Brain microvascular endothelial cell (primary cell): ENCODE measurements at regions not wholly inside any gene's neighbourhood (a gene's known extent, or its start where the extent isn't known, plus 50 kb on each side); places are given as distances from the start of the nearest gene placed in this dataset.
"Not testable (repeated sequence)": the region's sequence is repeated elsewhere in the genome, so short reads cannot be mapped to it uniquely, and the experiment has no call there.

Source experiments
- DNase-seq: peaks from one replicate; pipeline ENCODE4 v3.0.0-alpha.2; 2020
- H3K27ac ChIP-seq: fragments of 250-450 bp; sonication (Bioruptor Pico); 2 replicates; pipeline ENCODE4 v1.5.1; 2020; ENCODE audit warnings: mild to moderate bottlenecking, moderate library complexity
- H3K27me3 ChIP-seq: fragments of 250-450 bp; sonication (Bioruptor Pico); replicated peaks from 2 replicates; pipeline ENCODE4 v1.5.1; 2020; ENCODE audit warnings: mild to moderate bottlenecking
- H3K36me3 ChIP-seq: fragments of 250-450 bp; sonication (Bioruptor Pico); replicated peaks from 2 replicates; pipeline ENCODE4 v1.5.1; 2020; ENCODE audit warnings: mild to moderate bottlenecking
- H3K4me3 ChIP-seq: 2 replicates; pipeline ENCODE4 v1.5.1; 2011; ENCODE audit warnings: low read depth, mild to moderate bottlenecking, control low read depth, low read length, moderate library complexity
- in situ Hi-C: cut with HindIII; loops from 2 replicates; pipeline ENCODE4 v1.10.0; 2017; ENCODE audit warnings: low sequenced_read_pairs, low pct_ligation_motif_present
- TF ChIP-seq, protein P1 (sequence below): IDR thresholded peaks from 2 replicates; pipeline ENCODE4 v1.5.1; 2011; ENCODE audit warnings: low read depth, mild to moderate bottlenecking, moderate library complexity, low read length, control low read depth, inconsistent platforms; ENCODE audit errors: missing control alignments

DNA sequence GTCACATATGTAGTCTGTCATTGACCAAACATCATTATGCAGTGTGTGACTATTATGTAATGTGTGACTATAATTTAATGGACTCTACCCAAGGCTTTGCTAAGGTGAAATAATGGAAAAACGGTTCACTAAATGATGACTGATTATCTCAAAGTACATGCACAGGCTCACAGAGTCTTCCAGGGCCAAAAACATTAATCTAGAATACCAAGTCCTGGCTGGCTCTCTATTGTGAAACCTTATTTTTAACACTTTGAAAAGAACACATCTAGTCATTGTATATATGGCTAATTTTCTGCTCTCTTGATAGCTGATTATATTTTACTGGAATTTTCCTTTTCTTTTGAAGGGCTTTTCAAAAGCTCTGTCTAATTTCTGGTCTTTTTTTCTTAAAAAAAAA lies 102.9 kb upstream of the THUMPD2 start:
- H3K4me3 ChIP-seq = no peak overlapping the region
- no peaks in the 10 kb centered on the region for H3K36me3 ChIP-seq
- no peak overlapping the region for H3K27ac ChIP-seq
- no peaks in the 10 kb centered on the region for H3K27me3 ChIP-seq
- in situ Hi-C loops = no loop called here
- TF ChIP-seq, protein P1, sequence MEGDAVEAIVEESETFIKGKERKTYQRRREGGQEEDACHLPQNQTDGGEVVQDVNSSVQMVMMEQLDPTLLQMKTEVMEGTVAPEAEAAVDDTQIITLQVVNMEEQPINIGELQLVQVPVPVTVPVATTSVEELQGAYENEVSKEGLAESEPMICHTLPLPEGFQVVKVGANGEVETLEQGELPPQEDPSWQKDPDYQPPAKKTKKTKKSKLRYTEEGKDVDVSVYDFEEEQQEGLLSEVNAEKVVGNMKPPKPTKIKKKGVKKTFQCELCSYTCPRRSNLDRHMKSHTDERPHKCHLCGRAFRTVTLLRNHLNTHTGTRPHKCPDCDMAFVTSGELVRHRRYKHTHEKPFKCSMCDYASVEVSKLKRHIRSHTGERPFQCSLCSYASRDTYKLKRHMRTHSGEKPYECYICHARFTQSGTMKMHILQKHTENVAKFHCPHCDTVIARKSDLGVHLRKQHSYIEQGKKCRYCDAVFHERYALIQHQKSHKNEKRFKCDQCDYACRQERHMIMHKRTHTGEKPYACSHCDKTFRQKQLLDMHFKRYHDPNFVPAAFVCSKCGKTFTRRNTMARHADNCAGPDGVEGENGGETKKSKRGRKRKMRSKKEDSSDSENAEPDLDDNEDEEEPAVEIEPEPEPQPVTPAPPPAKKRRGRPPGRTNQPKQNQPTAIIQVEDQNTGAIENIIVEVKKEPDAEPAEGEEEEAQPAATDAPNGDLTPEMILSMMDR = no peak
- DNase-seq = no peak

GRCh38 chr2:39881494-39881893 lies 102.4 kb upstream of the THUMPD2 start:
- DNase-seq = no peak
- in situ Hi-C loops = no loop called here
- no peak overlapping the region for H3K4me3 ChIP-seq
- TF ChIP-seq, protein P1 = no peak
- H3K27ac ChIP-seq = no peak overlapping the region
- no peaks in the 10 kb centered on the region for H3K27me3 ChIP-seq
- H3K36me3 ChIP-seq = no peaks in the 10 kb centered on the region

- H3K4me3 ChIP-seq, DNase-seq, in situ Hi-C loops, H3K36me3 ChIP-seq, H3K27ac ChIP-seq, H3K27me3 ChIP-seq: not testable (repeated sequence)
These were observed 99.9 kb upstream of the THUMPD2 start for GRCh38 chr2:39879001-39879400.

- H3K27ac ChIP-seq = no peak overlapping the region
- in situ Hi-C loops = no loop called here
- no peak overlapping the region for H3K4me3 ChIP-seq
- no peak for DNase-seq
- H3K27me3 ChIP-seq = no peaks in the 10 kb centered on the region
- H3K36me3 ChIP-seq = no peaks in the 10 kb centered on the region
- TF ChIP-seq, protein P1 = no peak
These were observed 96.8 kb upstream of the THUMPD2 start for GRCh38 chr2:39875914-39876267.

DNA sequence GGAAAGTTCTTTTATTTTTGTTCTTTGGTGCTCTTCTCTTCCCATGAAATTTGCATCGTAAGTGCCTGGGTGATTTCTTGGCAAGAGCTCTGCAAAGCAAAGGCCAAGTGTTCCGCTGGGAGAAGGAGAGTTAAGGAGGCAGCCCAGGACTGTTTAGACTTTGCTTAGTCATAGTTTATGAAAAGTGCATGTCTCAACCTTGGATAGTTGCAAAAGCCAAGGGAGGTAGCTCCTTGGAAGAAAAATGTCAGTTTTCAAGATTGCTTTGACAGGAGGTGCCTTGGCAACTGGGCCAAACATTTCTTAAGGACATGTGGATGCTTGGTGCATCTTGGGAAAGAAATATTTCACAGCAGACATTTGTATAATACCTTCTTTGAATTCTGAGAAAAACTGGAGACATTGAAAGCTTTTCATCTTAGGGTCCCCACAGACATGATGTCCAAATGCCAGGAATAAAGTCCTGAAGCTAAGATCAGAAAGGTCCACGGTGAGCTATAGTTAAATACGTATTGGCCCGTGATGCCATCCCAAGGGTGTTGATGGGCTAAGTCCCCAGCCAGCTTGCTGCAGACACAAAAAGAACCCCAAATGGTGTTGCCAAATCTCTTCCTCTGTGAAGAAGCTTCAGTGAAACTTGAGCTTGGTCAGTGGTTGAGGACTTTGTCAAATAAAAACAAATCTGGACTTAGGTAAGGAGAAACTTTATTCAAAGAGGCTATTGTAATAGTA lies 96.3 kb upstream of the THUMPD2 start:
- Histone ChIP-seq H3K27ac (peak overlapping the region; percentile 37), H3K27me3 (no peaks in the 10 kb centered on the region), H3K4me3 (no peak overlapping the region), H3K36me3 (no peaks in the 10 kb centered on the region)
- TF ChIP-seq, protein P1 = no peak
- DNase-seq = peak; percentile 89
- in situ Hi-C loops = no loop called here

GRCh38 chr2:39874236-39874635 lies 95.2 kb upstream of the THUMPD2 start:
- in situ Hi-C loops = no loop called here

More at GRCh38 chr2:39874236-39874635, 95.2 kb upstream of the THUMPD2 start:
- Histone ChIP-seq H3K27ac (no peak overlapping the region), H3K27me3 (no peaks in the 10 kb centered on the region), H3K36me3 (no peaks in the 10 kb centered on the region), H3K4me3 (no peak overlapping the region)
- TF ChIP-seq, protein P1 = no peak
- no peak for DNase-seq
